Tibial nerve (tissue), 4 donors: ENCODE measurements at regions not wholly inside any gene's neighbourhood (a gene's known extent, or its start where the extent isn't known, plus 50 kb on each side); places are given as distances from the start of the nearest gene placed in this dataset.

Source experiments
- CTCF ChIP-seq, 5 experiments: fragments of 200-600 bp in 3 of 5; fragments of 450-650 bp in 2 of 5; sonication (generic) in 3 of 5; IDR thresholded peaks; one replicate each; pipeline ENCODE4 v1.5.1; 2016 to 2019; ENCODE audit warnings: antibody characterized with exemption in 5 of 5, mild to moderate bottlenecking in 3 of 5, moderate library complexity in 2 of 5
- EP300 ChIP-seq, 2 donors: sonication (generic); formaldehyde crosslinking; IDR thresholded peaks; one replicate each; pipeline ENCODE4 v1.6.1; 2017; ENCODE audit warnings: antibody characterized with exemption in 2 of 2, mild to moderate bottlenecking in 1 of 2
- POLR2A ChIP-seq, 2 donors: fragments of 450-650 bp; IDR thresholded peaks; one replicate each; pipeline ENCODE4 v1.6.1; 2017; ENCODE audit warnings: antibody characterized with exemption in 2 of 2, mild to moderate bottlenecking in 2 of 2, moderate library complexity in 2 of 2

- TF ChIP-seq CTCF (IDR thresholded peaks at IDR 0.05) (no peak), EP300 (IDR thresholded peaks at IDR 0.05) (no peak), POLR2A (IDR thresholded peaks at IDR 0.05) (no peak)
Measured at GRCh38 chr2:80968450-80968849, 663.9 kb upstream of the LRRTM1 start.
